ENCODE measurements at regions not wholly inside any gene's neighbourhood (a gene's known extent, or its start where the extent isn't known, plus 50 kb on each side); places are given as distances from the start of the nearest gene placed in this dataset.

DNA sequence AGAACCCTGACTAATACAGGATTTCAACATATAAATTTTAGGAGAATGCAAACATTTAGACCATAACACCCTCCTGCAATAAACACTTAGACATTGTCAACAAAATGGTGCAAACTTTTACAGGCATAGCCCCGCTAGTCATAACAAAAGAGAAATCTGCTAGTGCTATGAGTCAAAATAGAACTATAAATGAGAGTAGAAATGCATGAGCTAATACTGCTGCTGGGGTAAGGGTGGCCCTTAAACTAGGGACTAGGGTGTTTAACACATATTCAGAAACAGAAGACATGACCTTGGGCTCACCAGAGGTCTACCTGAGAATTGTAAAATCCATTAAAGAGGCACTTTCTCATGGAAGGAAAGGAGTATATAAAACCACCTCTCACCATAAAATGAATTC is 131.6 kb downstream of the TLR4 start:
- TF ChIP-seq EP300 (IDR thresholded peaks at IDR 0.05) (no peak), POLR2AphosphoS5 (IDR thresholded peaks at IDR 0.05) (no peak)
- TF ChIP-seq, protein P1, sequence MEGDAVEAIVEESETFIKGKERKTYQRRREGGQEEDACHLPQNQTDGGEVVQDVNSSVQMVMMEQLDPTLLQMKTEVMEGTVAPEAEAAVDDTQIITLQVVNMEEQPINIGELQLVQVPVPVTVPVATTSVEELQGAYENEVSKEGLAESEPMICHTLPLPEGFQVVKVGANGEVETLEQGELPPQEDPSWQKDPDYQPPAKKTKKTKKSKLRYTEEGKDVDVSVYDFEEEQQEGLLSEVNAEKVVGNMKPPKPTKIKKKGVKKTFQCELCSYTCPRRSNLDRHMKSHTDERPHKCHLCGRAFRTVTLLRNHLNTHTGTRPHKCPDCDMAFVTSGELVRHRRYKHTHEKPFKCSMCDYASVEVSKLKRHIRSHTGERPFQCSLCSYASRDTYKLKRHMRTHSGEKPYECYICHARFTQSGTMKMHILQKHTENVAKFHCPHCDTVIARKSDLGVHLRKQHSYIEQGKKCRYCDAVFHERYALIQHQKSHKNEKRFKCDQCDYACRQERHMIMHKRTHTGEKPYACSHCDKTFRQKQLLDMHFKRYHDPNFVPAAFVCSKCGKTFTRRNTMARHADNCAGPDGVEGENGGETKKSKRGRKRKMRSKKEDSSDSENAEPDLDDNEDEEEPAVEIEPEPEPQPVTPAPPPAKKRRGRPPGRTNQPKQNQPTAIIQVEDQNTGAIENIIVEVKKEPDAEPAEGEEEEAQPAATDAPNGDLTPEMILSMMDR (IDR thresholded peaks at IDR 0.05): no peak
